Activated naive CD4-positive, alpha-beta T cell treated with anti-CD3 and anti-CD28 coated beads, Interleukin-2, amount 10 ng/mL, durations not matched to agents 7 days and 5 days (primary cell): ENCODE measurements at regions not wholly inside any gene's neighbourhood (a gene's known extent, or its start where the extent isn't known, plus 50 kb on each side); places are given as distances from the start of the nearest gene placed in this dataset.
"Not testable (repeated sequence)": the region's sequence is repeated elsewhere in the genome, so short reads cannot be mapped to it uniquely, and the experiment has no call there.

ENCODE experiments used
- CTCF ChIA-PET: fragments of 350-600 bp; sonication (Branson Sonifier 250); formaldehyde crosslinking; loops from one replicate; lab custom pipeline; 2021; ENCODE audit warnings: antibody characterized with exemption; lab: Charles Lee
- DNase-seq: peaks from one replicate; pipeline ENCODE4 v3.0.0-alpha.2; 2020
- H3K27ac Mint-ChIP-seq: one replicate; pipeline ENCODE4 v1.8.0; 2021; ENCODE audit warnings: mild to moderate bottlenecking, moderate library complexity, mixed read lengths
- H3K27me3 Mint-ChIP-seq: one replicate; pipeline ENCODE4 v1.8.0; 2021; ENCODE audit warnings: mild to moderate bottlenecking, mixed read lengths
- H3K36me3 Mint-ChIP-seq: one replicate; pipeline ENCODE4 v1.8.0; 2021; ENCODE audit warnings: mixed read lengths
- H3K4me1 Mint-ChIP-seq: one replicate; pipeline ENCODE4 v1.8.0; 2021; ENCODE audit warnings: mixed read lengths
- H3K4me3 Mint-ChIP-seq: one replicate; pipeline ENCODE4 v1.8.0; 2021; ENCODE audit warnings: mild to moderate bottlenecking, moderate library complexity, mixed read lengths
- H3K9me3 Mint-ChIP-seq: one replicate; pipeline ENCODE4 v1.8.0; 2021; ENCODE audit warnings: mixed read lengths

DNA sequence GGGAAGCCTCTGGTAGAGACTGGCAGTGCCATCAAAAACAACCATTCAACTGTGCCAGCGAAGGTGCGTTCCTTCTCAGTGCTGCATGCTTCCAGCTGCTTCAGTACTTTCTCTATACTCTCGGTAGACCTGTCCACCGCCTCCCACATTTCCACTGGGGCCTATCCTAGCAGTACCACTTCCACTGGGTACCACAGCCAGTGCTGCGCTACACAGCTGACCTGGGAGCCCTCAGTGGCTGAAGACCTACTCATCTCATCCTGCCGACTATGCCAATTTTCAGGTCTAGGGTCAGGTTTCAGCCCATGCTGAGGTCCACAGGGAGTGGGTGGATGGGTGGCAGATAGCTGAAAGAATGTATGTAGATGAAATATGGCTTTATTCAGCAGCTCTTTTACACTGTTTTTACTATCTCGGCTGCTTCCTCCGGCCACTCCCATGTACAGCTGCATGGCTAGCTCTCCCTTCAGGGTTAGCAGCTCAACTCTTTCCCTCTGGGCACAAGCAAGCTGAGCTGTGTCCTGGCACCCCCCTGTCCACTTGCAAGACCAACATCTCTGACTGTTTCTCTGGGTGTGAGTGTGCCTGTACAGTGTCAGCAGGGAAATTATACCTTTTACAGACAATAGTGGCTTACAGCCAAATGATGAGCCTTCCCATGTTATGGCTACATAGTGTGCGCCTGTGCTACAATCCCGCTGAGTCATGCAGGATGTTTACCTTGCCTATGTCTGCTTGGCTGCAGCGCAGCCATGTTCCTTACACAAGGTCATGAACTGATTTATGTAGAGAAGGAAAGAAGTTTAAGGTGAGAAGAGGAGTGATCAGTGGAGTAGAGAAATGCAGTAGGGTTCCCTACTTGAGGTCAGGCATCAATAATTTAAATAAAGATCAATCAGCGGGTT is 125.7 kb upstream of the DDHD1 start:
- CTCF ChIA-PET = interaction anchor here (2.2 kb wide), 1 partner anchor 17 kb away, joined by 7 read pairs; no protein-coding TSS in a partner anchor
- no peak for DNase-seq
- Mint-ChIP-seq H3K4me1 (no peaks in the 10 kb centered on the region), H3K4me3 (no peak overlapping the region), H3K27me3 (no peaks in the 10 kb centered on the region), H3K27ac (no peak overlapping the region), H3K9me3 (peaks cover 10% of the 10 kb centered on the region), H3K36me3 (no peaks in the 10 kb centered on the region)

DNA sequence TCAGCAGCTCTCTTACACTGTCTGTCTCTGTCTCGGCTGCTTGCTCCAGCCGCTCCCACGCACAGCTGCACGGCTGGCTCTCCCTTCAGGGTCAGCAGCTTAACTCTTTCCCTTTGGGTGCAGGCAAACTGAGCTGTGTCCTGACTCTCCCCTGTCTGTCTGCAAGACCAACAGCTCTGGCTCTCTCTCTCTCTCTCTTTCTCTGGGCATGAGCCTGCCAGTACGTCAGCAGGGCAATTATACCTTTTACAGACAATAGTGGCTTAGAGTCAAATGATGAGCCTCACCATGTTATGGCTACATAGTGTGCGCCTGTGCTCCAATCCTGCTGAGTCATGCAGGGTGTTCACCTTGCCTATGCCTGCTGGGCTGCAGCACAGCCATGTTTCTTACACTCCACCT is 120.5 kb upstream of the DDHD1 start:
- Mint-ChIP-seq H3K27ac (no peak overlapping the region), H3K27me3 (no peaks in the 10 kb centered on the region), H3K9me3 (peaks cover 6% of the 10 kb centered on the region), H3K4me1 (no peaks in the 10 kb centered on the region), H3K4me3 (no peak overlapping the region), H3K36me3 (no peaks in the 10 kb centered on the region)
- CTCF ChIA-PET = interaction anchor here (0.6 to 1.1 kb wide), 2 partner anchors 22 to 214 kb away, joined by 3 read pairs; no protein-coding TSS in a partner anchor
- DNase-seq = no peak

DNA sequence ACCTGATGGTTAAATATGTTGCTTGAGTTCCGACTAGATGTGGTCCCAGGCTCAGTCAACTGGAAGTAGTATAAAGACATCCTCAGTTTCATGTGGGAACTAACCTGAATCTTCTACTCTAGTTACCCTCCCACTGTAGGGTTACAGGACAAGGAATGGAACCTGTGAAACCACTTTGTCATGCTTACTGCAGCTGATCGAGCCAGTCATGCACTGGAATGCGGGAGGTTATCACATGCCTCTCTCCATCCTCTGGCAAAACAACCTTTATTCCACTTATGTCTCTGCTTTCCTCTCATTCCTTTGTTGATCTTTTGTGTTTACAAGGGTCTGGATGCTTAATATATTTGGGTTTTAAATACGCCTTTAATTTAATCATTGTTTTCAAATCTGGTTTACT is 111.9 kb upstream of the DDHD1 start:
- Mint-ChIP-seq H3K27me3 (no peaks in the 10 kb centered on the region), H3K4me3 (no peak overlapping the region), H3K27ac (no peak overlapping the region), H3K4me1 (no peaks in the 10 kb centered on the region), H3K9me3 (peaks cover 7% of the 10 kb centered on the region), H3K36me3 (no peaks in the 10 kb centered on the region)
- CTCF ChIA-PET = no interaction called here
- DNase-seq = no peak

DNA sequence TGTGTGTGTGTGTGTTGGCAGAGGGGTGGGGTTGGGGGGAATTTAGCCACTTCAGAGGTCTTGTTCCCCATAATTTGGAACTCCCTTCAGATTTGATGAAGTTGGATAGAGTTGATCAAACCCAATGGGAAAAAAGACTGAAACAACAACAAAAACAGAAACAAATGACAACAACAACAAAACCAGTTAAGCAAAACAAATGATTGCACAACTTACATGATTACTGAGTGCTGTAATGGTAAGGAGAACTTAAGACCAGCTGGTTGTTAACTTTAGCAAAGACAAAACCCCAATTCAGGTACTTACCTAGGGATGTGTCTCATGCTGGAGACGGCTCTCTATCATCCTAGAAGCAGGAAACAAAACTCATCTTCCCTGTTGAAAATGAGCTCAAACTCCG is 107.8 kb upstream of the DDHD1 start:
- H3K4me1 Mint-ChIP-seq = no peaks in the 10 kb centered on the region
- peaks cover 7% of the 10 kb centered on the region for H3K9me3 Mint-ChIP-seq
- H3K27ac Mint-ChIP-seq = no peak overlapping the region
- H3K36me3 Mint-ChIP-seq = peaks cover 2% of the 10 kb centered on the region
- H3K4me3 Mint-ChIP-seq = no peak overlapping the region
- no peaks in the 10 kb centered on the region for H3K27me3 Mint-ChIP-seq
- CTCF ChIA-PET = no interaction called here
- no peak for DNase-seq

DNA sequence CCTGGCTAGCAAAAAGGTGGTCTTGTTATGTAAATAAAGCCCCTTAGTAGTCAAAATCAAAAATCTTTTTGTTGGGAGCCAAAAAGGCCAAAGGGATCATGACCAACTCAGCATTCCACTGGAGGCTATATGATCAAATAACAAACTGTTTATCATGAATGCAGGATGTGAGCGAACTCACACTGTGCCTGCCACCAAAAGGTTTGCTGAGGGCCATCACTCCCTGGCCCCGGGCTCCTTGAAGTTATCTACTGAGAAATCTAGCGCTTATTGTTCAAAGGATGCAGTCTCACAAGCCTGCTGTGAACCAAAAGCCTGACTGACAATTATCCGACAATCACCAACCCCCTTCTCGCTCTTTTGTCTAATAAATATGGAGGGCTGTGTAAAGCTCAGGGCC is 107.2 kb upstream of the DDHD1 start:
- no peak overlapping the region for H3K4me3 Mint-ChIP-seq
- peaks cover 2% of the 10 kb centered on the region for H3K36me3 Mint-ChIP-seq
- CTCF ChIA-PET = no interaction called here
- H3K4me1 Mint-ChIP-seq = no peaks in the 10 kb centered on the region
- H3K27me3 Mint-ChIP-seq = no peaks in the 10 kb centered on the region
- no peak for DNase-seq
- no peak overlapping the region for H3K27ac Mint-ChIP-seq
- H3K9me3 Mint-ChIP-seq = peaks cover 7% of the 10 kb centered on the region

DNA sequence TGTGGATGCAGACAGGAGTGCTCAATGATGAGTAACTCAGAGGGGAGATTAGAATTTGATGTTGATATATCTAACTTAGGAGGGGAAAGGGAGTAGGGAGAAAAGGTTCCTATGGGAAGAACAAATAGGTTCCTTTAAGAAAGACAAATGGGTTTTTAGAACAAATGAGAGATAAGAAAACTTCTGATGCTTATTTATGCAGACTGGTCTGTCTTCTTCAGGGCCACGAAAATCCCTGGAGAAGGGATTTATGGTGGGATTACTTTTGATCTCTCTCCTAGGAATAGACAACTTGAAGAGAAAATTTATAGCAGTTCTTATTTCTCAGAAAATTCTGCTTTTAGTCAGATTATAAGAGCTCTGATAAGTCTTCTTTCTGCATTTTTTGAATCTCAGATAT is 99.0 kb upstream of the DDHD1 start:
- H3K4me1 Mint-ChIP-seq = no peaks in the 10 kb centered on the region
- H3K27ac Mint-ChIP-seq = no peak overlapping the region
- H3K4me3 Mint-ChIP-seq = no peak overlapping the region
- peaks cover 5% of the 10 kb centered on the region for H3K9me3 Mint-ChIP-seq
- peaks cover 2% of the 10 kb centered on the region for H3K36me3 Mint-ChIP-seq
- no peaks in the 10 kb centered on the region for H3K27me3 Mint-ChIP-seq
- DNase-seq = no peak
- CTCF ChIA-PET = no interaction called here

DNA sequence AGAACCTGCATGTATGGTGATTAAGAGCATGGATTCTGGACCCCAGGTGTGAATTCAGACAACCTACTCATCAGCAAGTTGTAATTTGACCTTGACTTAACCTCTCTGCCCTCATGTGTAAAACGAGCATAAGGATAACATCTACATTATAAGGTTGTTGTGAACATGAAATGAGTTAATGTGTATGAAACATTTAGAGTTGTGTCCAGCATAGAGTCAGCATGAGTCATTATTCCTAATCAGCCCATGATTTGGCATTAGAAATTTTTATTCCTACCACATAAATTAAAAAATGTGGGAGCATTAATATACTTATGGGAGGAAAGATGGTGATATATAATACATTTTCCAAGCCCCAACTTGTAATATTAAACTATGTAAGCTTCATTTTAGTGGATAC is 95.9 kb upstream of the DDHD1 start:
- Mint-ChIP-seq H3K4me1 (no peaks in the 10 kb centered on the region), H3K9me3 (no peaks in the 10 kb centered on the region), H3K27me3 (no peaks in the 10 kb centered on the region), H3K27ac (no peak overlapping the region), H3K4me3 (no peak overlapping the region), H3K36me3 (no peaks in the 10 kb centered on the region)
- DNase-seq = no peak
- CTCF ChIA-PET = no interaction called here

DNA sequence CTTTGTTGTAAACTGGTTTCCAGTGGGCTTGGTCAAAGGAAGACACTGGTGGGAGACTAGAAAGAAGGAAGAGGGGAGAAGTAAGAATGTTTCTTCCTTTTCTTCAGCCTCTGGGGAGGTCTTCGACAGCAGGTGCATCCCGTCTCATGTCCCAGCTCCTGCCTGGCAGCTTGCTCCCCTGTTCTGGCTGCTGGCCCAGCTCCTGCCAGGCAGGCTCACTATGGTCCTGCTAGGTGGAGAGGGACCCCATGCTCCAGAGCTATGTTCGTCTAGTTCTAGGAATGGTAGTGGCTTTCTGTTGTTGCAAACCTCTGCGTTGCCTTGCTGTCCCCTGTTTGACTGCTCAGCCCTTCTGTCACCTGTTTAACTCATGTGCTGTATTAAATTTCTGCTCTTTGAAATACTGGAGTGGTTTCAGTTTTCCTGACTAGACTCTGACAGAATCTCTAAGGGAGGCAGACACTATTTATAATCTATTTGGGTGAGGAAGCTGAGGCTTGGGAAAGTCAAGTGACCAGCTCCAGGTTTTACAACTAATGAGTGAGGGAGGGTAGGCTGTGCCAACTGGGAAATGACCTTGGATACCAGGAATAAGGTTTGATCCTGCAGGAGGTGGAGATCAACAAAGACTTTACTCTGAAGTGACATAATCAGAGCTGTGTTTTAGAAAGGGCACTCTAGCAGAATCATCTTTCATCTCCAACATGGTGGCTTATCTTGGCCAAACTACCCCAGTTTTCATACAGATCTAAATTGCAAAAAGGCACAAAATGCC is 94.7 kb upstream of the DDHD1 start:
- DNase-seq = no peak
- H3K9me3 Mint-ChIP-seq = peaks cover under 1% of the 10 kb centered on the region
- H3K27me3 Mint-ChIP-seq = no peaks in the 10 kb centered on the region
- CTCF ChIA-PET = no interaction called here
- H3K4me1 Mint-ChIP-seq = no peaks in the 10 kb centered on the region
- no peaks in the 10 kb centered on the region for H3K36me3 Mint-ChIP-seq
- H3K4me3 Mint-ChIP-seq = no peak overlapping the region
- H3K27ac Mint-ChIP-seq = no peak overlapping the region

DNA sequence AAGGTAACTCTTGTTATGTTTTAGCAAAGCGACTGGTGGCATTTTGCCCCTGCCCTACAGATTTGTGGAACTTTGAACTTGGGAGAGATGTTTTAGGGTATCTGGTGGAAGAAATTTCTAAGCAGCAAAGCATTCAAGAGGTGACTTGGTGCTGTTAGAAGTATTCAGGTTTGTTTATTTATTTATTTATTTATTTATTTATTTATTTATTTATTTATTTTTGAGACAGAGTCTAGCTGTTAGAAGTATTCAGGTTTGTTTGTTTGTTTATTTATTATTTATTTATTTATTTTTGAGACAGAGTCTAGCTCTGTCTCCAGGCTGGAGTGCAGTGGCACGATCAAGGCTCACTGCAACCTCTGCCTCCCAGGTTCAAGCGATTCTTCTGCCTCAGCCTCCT is 89.8 kb upstream of the DDHD1 start:
- H3K9me3 Mint-ChIP-seq, H3K36me3 Mint-ChIP-seq, CTCF ChIA-PET, H3K4me1 Mint-ChIP-seq, H3K27ac Mint-ChIP-seq, H3K27me3 Mint-ChIP-seq, H3K4me3 Mint-ChIP-seq, DNase-seq: not testable (repeated sequence)

DNA sequence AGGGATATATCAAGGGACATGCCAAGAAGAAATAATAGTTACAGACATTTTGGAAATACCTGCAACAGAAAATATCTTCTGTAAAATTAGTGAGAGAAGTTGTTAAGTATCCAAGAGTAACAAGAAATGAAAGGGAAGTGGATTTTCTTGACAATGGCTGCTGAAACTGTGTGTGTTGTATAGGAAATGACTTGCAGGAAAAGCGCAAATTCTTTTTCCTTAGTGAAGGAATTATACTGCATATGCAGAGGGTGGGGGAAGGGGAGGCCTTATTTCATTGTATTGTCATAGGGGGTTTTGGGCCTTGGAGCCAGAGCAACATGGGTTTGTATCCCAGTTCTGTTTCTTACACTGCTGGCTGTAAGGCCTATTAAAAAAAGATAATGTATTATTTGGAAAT is 84.4 kb upstream of the DDHD1 start:
- Mint-ChIP-seq H3K27me3 (no peaks in the 10 kb centered on the region), H3K36me3 (no peaks in the 10 kb centered on the region), H3K4me3 (no peak overlapping the region), H3K4me1 (no peaks in the 10 kb centered on the region), H3K9me3 (peaks cover 4% of the 10 kb centered on the region), H3K27ac (no peak overlapping the region)
- CTCF ChIA-PET = interaction anchor here (0.6 kb wide), 1 partner anchor 38 kb away, joined by 3 read pairs; no protein-coding TSS in a partner anchor
- DNase-seq = no peak

DNA sequence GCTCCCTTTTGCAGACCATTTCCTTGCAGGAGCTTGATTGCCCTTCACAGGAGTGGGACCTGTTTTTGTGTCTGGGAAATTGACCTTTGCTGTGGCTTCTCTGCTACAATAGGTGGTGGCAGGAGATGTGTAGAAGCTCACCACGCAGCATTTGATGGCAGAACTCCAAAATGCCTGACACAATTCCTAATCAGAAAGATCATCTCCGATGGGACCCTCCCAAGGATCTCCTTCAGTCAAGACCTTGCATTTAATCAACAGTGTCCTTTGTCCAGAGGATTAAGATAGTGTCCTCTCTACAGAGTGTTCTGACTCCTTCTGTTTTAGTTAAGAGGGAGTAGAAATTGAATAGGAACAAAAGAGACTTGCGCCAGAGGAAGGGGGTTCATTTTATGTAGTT is 83.6 kb upstream of the DDHD1 start:
- Mint-ChIP-seq H3K27ac (no peak overlapping the region), H3K9me3 (no peaks in the 10 kb centered on the region), H3K4me3 (no peak overlapping the region), H3K4me1 (no peaks in the 10 kb centered on the region), H3K36me3 (no peaks in the 10 kb centered on the region), H3K27me3 (peaks cover 4% of the 10 kb centered on the region)
- no peak for DNase-seq
- CTCF ChIA-PET = interaction anchor here (0.7 kb wide), 1 partner anchor 19 kb away, joined by 3 read pairs; no protein-coding TSS in a partner anchor

DNA sequence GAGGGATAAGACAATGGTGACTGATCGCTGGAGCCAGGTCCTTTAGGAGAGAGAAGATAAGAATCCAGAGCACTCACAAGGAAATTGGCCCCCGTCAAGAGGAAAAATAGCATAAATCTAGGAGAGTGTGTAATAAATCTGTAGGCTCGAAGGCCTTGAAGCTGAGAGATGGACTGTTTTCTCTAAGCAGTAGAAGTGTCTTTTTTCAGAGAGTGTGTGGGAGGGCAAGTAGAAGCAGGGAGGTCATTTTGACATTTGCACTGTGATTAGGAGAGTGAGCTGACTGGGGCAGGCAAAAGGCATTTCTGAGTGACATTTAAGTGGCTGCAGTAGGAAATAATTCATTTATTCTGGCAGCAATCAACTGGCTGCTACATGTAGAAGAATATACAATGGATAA is 78.0 kb upstream of the DDHD1 start:
- H3K27ac Mint-ChIP-seq = no peak overlapping the region
- no peak for DNase-seq

DNA sequence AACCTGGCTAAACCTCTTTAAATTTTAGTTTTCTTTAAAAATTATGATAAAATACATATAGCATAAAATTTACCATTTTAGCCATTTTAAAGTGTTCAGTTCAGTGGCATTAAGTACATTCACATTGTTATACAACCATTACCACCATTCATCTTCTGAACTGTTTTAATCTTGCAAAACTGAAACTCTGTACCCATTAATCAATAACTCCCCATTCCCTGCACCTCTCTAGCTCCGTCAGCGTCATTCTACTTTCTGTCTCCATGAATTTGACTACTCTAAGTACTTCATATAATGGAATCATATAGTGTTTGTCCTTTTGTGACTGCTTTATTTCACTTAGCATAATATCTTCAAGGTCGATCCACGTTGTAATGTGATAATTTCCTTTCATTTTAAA is 75.8 kb upstream of the DDHD1 start:
- Mint-ChIP-seq H3K27me3 (peaks cover 10% of the 10 kb centered on the region), H3K4me3 (no peak overlapping the region), H3K27ac (peak overlapping the region; percentile 3), H3K9me3 (peaks cover 13% of the 10 kb centered on the region), H3K36me3 (peaks cover 8% of the 10 kb centered on the region), H3K4me1 (no peaks in the 10 kb centered on the region)
- DNase-seq = no peak
- CTCF ChIA-PET = no interaction called here

More for the DNA sequence above, 78.0 kb upstream of the DDHD1 start:
- H3K4me1 Mint-ChIP-seq = no peaks in the 10 kb centered on the region
- peaks cover under 1% of the 10 kb centered on the region for H3K36me3 Mint-ChIP-seq
- no peak overlapping the region for H3K4me3 Mint-ChIP-seq
- CTCF ChIA-PET = interaction anchor here (1.4 kb wide), 1 partner anchor 65 kb away, joined by 4 read pairs; no protein-coding TSS in a partner anchor
- peaks cover 10% of the 10 kb centered on the region for H3K27me3 Mint-ChIP-seq
- peaks cover 5% of the 10 kb centered on the region for H3K9me3 Mint-ChIP-seq

DNA sequence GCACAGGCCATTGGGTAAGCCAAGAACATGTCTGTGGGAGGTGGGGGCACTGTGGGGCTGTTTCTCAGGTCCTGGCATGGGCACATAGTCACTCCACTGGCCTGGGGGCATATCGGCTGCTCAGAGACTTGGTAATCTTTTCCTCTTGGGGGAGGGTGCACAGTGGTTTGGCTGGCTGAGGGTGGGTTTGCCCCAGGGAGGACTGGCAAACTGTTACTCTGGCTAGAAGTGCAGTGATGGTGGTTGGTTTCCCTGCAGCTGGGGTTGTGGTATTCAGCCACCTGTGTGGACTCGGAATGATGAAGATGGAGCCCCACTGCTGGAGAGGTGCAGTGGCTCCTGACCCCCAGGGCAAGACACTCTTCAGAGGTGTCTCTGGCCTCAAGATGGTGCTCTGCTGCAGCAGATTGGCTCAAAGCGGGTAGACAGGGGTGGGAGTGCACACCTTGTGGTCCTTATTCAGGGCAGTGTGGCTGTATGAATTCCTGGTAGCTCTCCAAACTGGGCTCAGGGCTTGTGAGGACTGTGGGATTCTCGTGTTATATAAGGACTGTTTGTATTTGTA is 74.1 kb upstream of the DDHD1 start:
- CTCF ChIA-PET = no interaction called here
- H3K4me3 Mint-ChIP-seq = no peak overlapping the region
- no peak overlapping the region for H3K27ac Mint-ChIP-seq
- peaks cover 9% of the 10 kb centered on the region for H3K27me3 Mint-ChIP-seq
- H3K4me1 Mint-ChIP-seq = no peaks in the 10 kb centered on the region
- no peak for DNase-seq
- peaks cover 8% of the 10 kb centered on the region for H3K36me3 Mint-ChIP-seq
- peaks cover 13% of the 10 kb centered on the region for H3K9me3 Mint-ChIP-seq
